H9 (cell line): ENCODE measurements at regions not wholly inside any gene's neighbourhood (a gene's known extent, or its start where the extent isn't known, plus 50 kb on each side); places are given as distances from the start of the nearest gene placed in this dataset.

Experiments
- DNase-seq: peaks from one replicate; pipeline ENCODE4 v3.0.0-alpha.2; 2017
- H2AFZ ChIP-seq: one replicate; pipeline ENCODE4 v1.6.1; 2013; ENCODE audit warnings: mild to moderate bottlenecking, low read length, control low read depth, moderate library complexity
- H2AK5ac ChIP-seq: 2 replicates; pipeline ENCODE4 v1.6.1; 2013; ENCODE audit warnings: low read length, control low read depth, mixed read lengths; ENCODE audit not compliant: insufficient read length
- H2BK120ac ChIP-seq: one replicate; pipeline ENCODE4 v1.6.1; 2013; ENCODE audit warnings: low read depth, mild to moderate bottlenecking, low read length, control low read depth, inconsistent platforms; ENCODE audit not compliant: poor library complexity, severe bottlenecking
- H2BK12ac ChIP-seq: 2 replicates; pipeline ENCODE4 v1.6.1; 2013; ENCODE audit warnings: low read length, control low read depth, mixed read lengths, low read depth; ENCODE audit not compliant: insufficient read length
- H2BK15ac ChIP-seq: 2 replicates; pipeline ENCODE4 v1.6.1; 2013; ENCODE audit warnings: low read depth, low read length, control low read depth
- H2BK20ac ChIP-seq: one replicate; pipeline ENCODE4 v1.6.1; 2013; ENCODE audit warnings: low read depth, mild to moderate bottlenecking, low read length, control low read depth, inconsistent platforms; ENCODE audit not compliant: poor library complexity, severe bottlenecking
- H2BK5ac ChIP-seq: 2 replicates; pipeline ENCODE4 v1.6.1; 2013; ENCODE audit warnings: low read length, control low read depth, mixed read lengths; ENCODE audit not compliant: insufficient read length
- H3K14ac ChIP-seq: 2 replicates; pipeline ENCODE4 v1.6.1; 2013; ENCODE audit warnings: low read length, control low read depth; ENCODE audit not compliant: insufficient read depth
- H3K18ac ChIP-seq: 2 replicates; pipeline ENCODE4 v1.6.1; 2013; ENCODE audit warnings: low read depth, mild to moderate bottlenecking, mixed read lengths, low read length, control low read depth; ENCODE audit not compliant: insufficient read length
- H3K23ac ChIP-seq: 2 replicates; pipeline ENCODE4 v1.6.1; 2013; ENCODE audit warnings: low read length, control low read depth, mixed read lengths, low read depth; ENCODE audit not compliant: insufficient read length
- H3K23me2 ChIP-seq: 2 replicates; pipeline ENCODE4 v1.6.1; 2013; ENCODE audit warnings: low read depth, mild to moderate bottlenecking, mixed read lengths, low read length, control low read depth; ENCODE audit not compliant: insufficient read length, poor library complexity, severe bottlenecking
- H3K27ac ChIP-seq: 2 replicates; pipeline ENCODE4 v1.5.1; 2013; ENCODE audit warnings: low read length, control low read depth, mixed read lengths, low read depth; ENCODE audit not compliant: insufficient read length
- H3K27me3 ChIP-seq: 2 replicates; pipeline ENCODE4 v1.6.1; 2013; ENCODE audit warnings: low read length, control low read depth, inconsistent platforms; ENCODE audit not compliant: insufficient read depth
- H3K4ac ChIP-seq: 2 replicates; pipeline ENCODE4 v1.6.1; 2013; ENCODE audit warnings: low read depth, mild to moderate bottlenecking, control low read depth, inconsistent platforms, low read length, moderate library complexity
- H3K4me1 ChIP-seq: 2 replicates; pipeline ENCODE4 v1.6.1; 2013; ENCODE audit warnings: low read length, control low read depth, inconsistent platforms; ENCODE audit not compliant: insufficient read depth
- H3K4me2 ChIP-seq: 2 replicates; pipeline ENCODE4 v1.6.1; 2013; ENCODE audit warnings: low read length, control low read depth, mixed read lengths; ENCODE audit not compliant: insufficient read length, insufficient read depth
- H3K56ac ChIP-seq: 2 replicates; pipeline ENCODE4 v1.6.1; 2013; ENCODE audit warnings: low read depth, mild to moderate bottlenecking, mixed read lengths, low read length, control low read depth; ENCODE audit not compliant: insufficient read length
- H3K79me1 ChIP-seq: 2 replicates; pipeline ENCODE4 v1.6.1; 2013; ENCODE audit warnings: low read depth, mild to moderate bottlenecking, moderate library complexity, low read length, control low read depth, inconsistent platforms; ENCODE audit not compliant: insufficient read depth, poor library complexity, severe bottlenecking
- H3K79me2 ChIP-seq: 2 replicates; pipeline ENCODE4 v1.6.1; 2013; ENCODE audit warnings: low read length, control low read depth, inconsistent platforms; ENCODE audit not compliant: insufficient read depth
- H3K9ac ChIP-seq: 2 replicates; pipeline ENCODE4 v1.6.1; 2013; ENCODE audit warnings: low read length, control low read depth, mixed read lengths; ENCODE audit not compliant: insufficient read length; ENCODE audit errors: extremely low read depth
- H3K9me3 ChIP-seq: one replicate; pipeline ENCODE4 v1.6.1; 2013; ENCODE audit warnings: low read depth, low read length, inconsistent platforms; ENCODE audit not compliant: control insufficient read depth
- H3T11ph ChIP-seq: one replicate; pipeline ENCODE4 v1.6.1; 2013; ENCODE audit warnings: mild to moderate bottlenecking, low read length, control low read depth, inconsistent platforms
- H4K20me1 ChIP-seq: one replicate; pipeline ENCODE4 v1.6.1; 2013; ENCODE audit not compliant: control insufficient read depth, insufficient read length, insufficient read depth
- H4K5ac ChIP-seq: 2 replicates; pipeline ENCODE4 v1.6.1; 2013; ENCODE audit warnings: low read depth, mild to moderate bottlenecking, mixed read lengths, low read length, control low read depth; ENCODE audit not compliant: insufficient read length
- H4K8ac ChIP-seq: replicated peaks from 2 replicates; pipeline ENCODE4 v1.6.1; 2013; ENCODE audit warnings: low read length, control low read depth, mixed read lengths, low read depth; ENCODE audit not compliant: insufficient read length
- H4K91ac ChIP-seq: 2 replicates; pipeline ENCODE4 v1.6.1; 2013; ENCODE audit warnings: low read depth, mild to moderate bottlenecking, moderate library complexity, mixed read lengths, low read length, control low read depth; ENCODE audit not compliant: insufficient read length
- H3K27ac Mint-ChIP-seq, 3 experiments: 2 replicates in 2 of 3; 3 replicates in 1 of 3; pipeline ENCODE4 v1.8.0; 2020 to 2021; ENCODE audit warnings: mixed read lengths in 3 of 3, mild to moderate bottlenecking in 1 of 3, moderate library complexity in 1 of 3
- H3K27me3 Mint-ChIP-seq: 2 replicates; pipeline ENCODE4 v1.8.0; 2021; ENCODE audit warnings: low read depth, mild to moderate bottlenecking, moderate library complexity, mixed read lengths
- H3K36me3 Mint-ChIP-seq, 3 experiments: 2 replicates in 2 of 3; 3 replicates in 1 of 3; pipeline ENCODE4 v1.8.0; 2020 to 2021; ENCODE audit warnings: low read depth in 3 of 3, mixed read lengths in 3 of 3; ENCODE audit not compliant: insufficient read depth in 1 of 3
- H3K4me1 Mint-ChIP-seq, 2 experiments: 2 replicates each; pipeline ENCODE4 v1.8.0; 2020; ENCODE audit warnings: mixed read lengths in 2 of 2
- H3K4me3 Mint-ChIP-seq, 2 experiments: 2 replicates in 1 of 2; 3 replicates in 1 of 2; pipeline ENCODE4 v1.8.0; 2020 to 2021; ENCODE audit warnings: mild to moderate bottlenecking in 2 of 2, mixed read lengths in 2 of 2, moderate library complexity in 1 of 2
- H3K9me3 Mint-ChIP-seq, 2 experiments: 2 replicates in 1 of 2; 3 replicates in 1 of 2; pipeline ENCODE4 v1.8.0; 2020; ENCODE audit warnings: mild to moderate bottlenecking in 2 of 2, mixed read lengths in 2 of 2, moderate library complexity in 1 of 2
- CTCF ChIP-seq: fragments of 200-600 bp; sonication (generic); conservative IDR thresholded peaks from 3 replicates; pipeline ENCODE4 v1.8.0; 2021; ENCODE audit warnings: antibody characterized with exemption, mild to moderate bottlenecking
- WGBS: extraction: QIAGEN DNeasy Blood & Tissue Kit; methylation state at CpG from one replicate; pipeline ENCODE4 v1.1.7; 2013; ENCODE audit warnings: missing lambda C conversion rate, low lambda C conversion rate, mixed read lengths; ENCODE audit not compliant: insufficient read length; ENCODE audit errors: extremely low coverage; 5-methylcytosine and 5-hydroxymethylcytosine counted together

DNA sequence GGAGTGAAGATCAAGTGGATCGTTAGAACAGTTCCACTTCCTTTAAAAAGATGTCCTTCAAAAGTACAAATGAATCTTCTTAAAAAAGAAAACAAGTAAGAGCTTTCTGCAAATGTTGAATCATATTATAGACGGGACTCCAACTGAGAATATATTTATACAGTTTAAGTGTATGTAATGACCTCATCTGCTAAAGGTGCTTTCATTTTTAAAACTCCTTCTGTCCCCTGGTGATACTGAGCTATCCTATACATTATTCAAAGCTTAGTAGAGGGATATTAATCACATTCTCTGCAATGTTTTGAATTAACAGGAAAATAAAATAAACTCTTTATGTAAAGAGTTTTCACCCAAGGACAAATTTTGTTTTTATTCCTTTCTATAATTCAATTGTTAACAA is 420.7 kb upstream of the SLC8A1 start:
- no peak overlapping the region for H2BK120ac ChIP-seq
- no peak overlapping the region for H3K27ac ChIP-seq
- H3K56ac ChIP-seq = no peak overlapping the region
- Mint-ChIP-seq H3K27ac (0 out of 7 replicates have a peak overlapping the region, but pooled peaks of 2 of the 3 experiments have one; percentile 28 to 79), H3K36me3 (no peaks in the 10 kb centered on the region), H3K9me3 (no peaks in the 10 kb centered on the region), H3K4me1 (no peaks in the 10 kb centered on the region), H3K27me3 (no peaks in the 10 kb centered on the region), H3K4me3 (no peak overlapping the region)
- no peak overlapping the region for H3K18ac ChIP-seq
- no peaks in the 10 kb centered on the region for H3K79me2 ChIP-seq
- no peak overlapping the region for H4K8ac ChIP-seq
- H3K4ac ChIP-seq = no peak overlapping the region
- H4K20me1 ChIP-seq = no peaks in the 10 kb centered on the region
- H3K79me1 ChIP-seq = no peaks in the 10 kb centered on the region
- H3K14ac ChIP-seq = no peak overlapping the region
- H3K4me2 ChIP-seq = no peak overlapping the region
- no peak overlapping the region for H3K9ac ChIP-seq
- no peak overlapping the region for H4K91ac ChIP-seq
- H2AK5ac ChIP-seq = no peak overlapping the region
- DNase-seq = no peak
- H4K5ac ChIP-seq = no peak overlapping the region
- no peak overlapping the region for H3K23ac ChIP-seq
- no peaks in the 10 kb centered on the region for H3K9me3 ChIP-seq
- no peak overlapping the region for H2BK15ac ChIP-seq
- no peak overlapping the region for H2BK20ac ChIP-seq
- H2BK12ac ChIP-seq = no peak overlapping the region
- no peaks in the 10 kb centered on the region; the same call in 1 of the 2 replicates for H3K27me3 ChIP-seq
- H2AFZ ChIP-seq = no peak overlapping the region
- no peak overlapping the region for H2BK5ac ChIP-seq
- no peaks in the 10 kb centered on the region for H3K23me2 ChIP-seq
- no CpG with 5 or more reads among the region's 2 CpGs for WGBS
- H3T11ph ChIP-seq = no peak overlapping the region
- TF ChIP-seq CTCF = no peak
- H3K4me1 ChIP-seq = no peaks in the 10 kb centered on the region
